Stimulated activated CD8-positive, alpha-beta memory T cell treated with anti-CD3 and anti-CD28 coated beads, Interleukin-12 subunit alpha, Interleukin-12 subunit beta, amount 100 ng/mL, for 24 hours (primary cell): ENCODE measurements at regions not wholly inside any gene's neighbourhood (a gene's known extent, or its start where the extent isn't known, plus 50 kb on each side); places are given as distances from the start of the nearest gene placed in this dataset.

Source experiments
- DNase-seq: peaks from one replicate; pipeline ENCODE4 v3.0.0-alpha.2; 2020; ENCODE audit errors: extremely low read depth

- DNase-seq = no peak
Observed at GRCh38 chr1:234719454-234720251, 109.7 kb upstream of the IRF2BP2 start.

GRCh38 chr1:234718496-234719453 is 108.8 kb upstream of the IRF2BP2 start:
- no peak for DNase-seq

GRCh38 chr1:234716908-234717375 is 107.0 kb upstream of the IRF2BP2 start:
- DNase-seq = no peak

- DNase-seq = no peak
Observed at GRCh38 chr1:234715252-234716014, 105.5 kb upstream of the IRF2BP2 start.

- no peak for DNase-seq
Observed at GRCh38 chr1:234713859-234714258, 103.9 kb upstream of the IRF2BP2 start.

- no peak for DNase-seq
Observed at GRCh38 chr1:234713440-234713839, 103.5 kb upstream of the IRF2BP2 start.

GRCh38 chr1:234712891-234713305 is 102.9 kb upstream of the IRF2BP2 start:
- DNase-seq = no peak

GRCh38 chr1:234710936-234711724 is 101.2 kb upstream of the IRF2BP2 start:
- DNase-seq = no peak

GRCh38 chr1:234710381-234710780 is 100.4 kb upstream of the IRF2BP2 start:
- DNase-seq = no peak

- no peak for DNase-seq
Observed at GRCh38 chr1:234709473-234710228, 99.7 kb upstream of the IRF2BP2 start.

- no peak for DNase-seq
Observed at GRCh38 chr1:234708700-234709395, 98.9 kb upstream of the IRF2BP2 start.

- no peak for DNase-seq
Observed at GRCh38 chr1:234707641-234708040, 97.7 kb upstream of the IRF2BP2 start.

GRCh38 chr1:234706931-234707330 is 97.0 kb upstream of the IRF2BP2 start:
- DNase-seq = no peak

GRCh38 chr1:234706199-234706598 is 96.2 kb upstream of the IRF2BP2 start:
- no peak for DNase-seq

- no peak for DNase-seq
Observed at GRCh38 chr1:234705615-234706014, 95.6 kb upstream of the IRF2BP2 start.

GRCh38 chr1:234704106-234704887 is 94.3 kb upstream of the IRF2BP2 start:
- DNase-seq = no peak

- DNase-seq = no peak
Observed at GRCh38 chr1:234702342-234703000, 92.5 kb upstream of the IRF2BP2 start.

GRCh38 chr1:234701737-234702341 is 91.9 kb upstream of the IRF2BP2 start:
- DNase-seq = no peak
